ENCODE measurements at regions not wholly inside any gene's neighbourhood (a gene's known extent, or its start where the extent isn't known, plus 50 kb on each side); places are given as distances from the start of the nearest gene placed in this dataset.

- DNase-seq (ENCODE audit: low spot score): peak; percentile 37
Measured at GRCh38 chr21:41045534-41046268, 122.3 kb upstream of the BACE2 start.

DNA sequence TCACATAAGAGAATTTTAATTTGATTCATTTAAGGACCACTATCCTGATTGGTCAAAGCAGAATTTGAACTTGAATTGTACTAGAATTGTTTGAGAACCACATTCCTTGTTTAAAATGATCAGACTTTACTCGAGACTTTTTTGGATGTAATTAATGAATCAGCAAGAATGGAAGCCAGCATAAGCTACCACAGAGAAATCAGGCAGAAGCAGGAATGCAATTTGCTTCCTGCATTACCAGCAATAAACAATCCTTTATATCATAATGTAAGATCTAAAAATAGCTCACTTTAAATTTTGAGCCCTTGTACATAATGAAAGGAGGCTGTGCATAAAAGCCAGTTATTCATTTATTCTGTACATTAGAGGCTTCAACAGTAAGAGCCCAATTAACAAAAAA, 119.8 kb upstream of the BACE2 start:
- DNase-seq (ENCODE audit: low spot score): no peak

DNA sequence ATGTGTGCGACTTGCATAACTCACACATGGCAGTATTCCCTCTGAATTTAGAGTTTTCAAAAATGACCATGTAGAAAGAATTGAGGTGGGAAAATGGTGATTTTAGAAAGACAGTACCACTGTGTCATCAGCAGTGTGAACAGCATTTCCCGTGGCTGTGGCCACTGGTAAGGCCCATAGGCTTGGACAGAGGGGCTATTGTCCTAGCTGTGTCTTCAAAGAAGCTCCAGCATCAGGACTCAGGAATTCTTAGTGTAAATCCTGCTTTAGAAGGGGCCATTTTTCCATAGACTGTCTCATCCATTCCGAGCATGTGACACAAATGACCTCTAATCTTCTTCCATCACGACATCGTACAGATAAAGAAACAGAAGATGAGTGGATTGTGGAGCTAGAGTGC, 119.3 kb upstream of the BACE2 start:
- no peak for DNase-seq (ENCODE audit: low spot score)

GRCh38 chr21:41052820-41053555, 115.0 kb upstream of the BACE2 start:
- no peak for DNase-seq (ENCODE audit: low spot score)

DNA sequence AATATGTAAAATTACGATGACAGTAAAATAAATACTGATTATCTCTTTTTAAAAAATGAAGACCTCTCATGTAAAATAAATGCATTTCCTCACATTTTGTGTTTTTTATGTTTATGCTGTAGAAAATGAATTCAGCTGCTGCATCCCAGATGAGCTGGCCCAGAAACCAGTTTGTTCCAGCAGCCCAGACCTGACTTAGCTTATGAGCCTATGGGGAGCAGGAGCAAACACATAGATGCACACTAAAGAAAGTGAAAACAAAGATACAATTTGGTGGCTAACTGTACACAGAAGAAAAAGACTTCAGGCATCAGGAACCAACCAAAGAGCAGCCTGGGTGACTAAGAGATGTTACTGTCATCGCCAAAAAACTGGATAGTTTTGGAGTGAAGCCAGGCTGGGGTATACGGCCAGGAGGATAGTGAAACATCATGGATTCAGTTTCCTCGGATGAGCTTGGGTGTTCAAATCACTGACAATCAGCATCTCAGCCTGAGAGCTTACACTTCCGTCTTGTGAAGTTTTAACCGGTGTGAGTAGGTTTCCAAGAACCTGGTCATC, 113.9 kb upstream of the BACE2 start:
- DNase-seq (ENCODE audit: low spot score): no peak

DNA sequence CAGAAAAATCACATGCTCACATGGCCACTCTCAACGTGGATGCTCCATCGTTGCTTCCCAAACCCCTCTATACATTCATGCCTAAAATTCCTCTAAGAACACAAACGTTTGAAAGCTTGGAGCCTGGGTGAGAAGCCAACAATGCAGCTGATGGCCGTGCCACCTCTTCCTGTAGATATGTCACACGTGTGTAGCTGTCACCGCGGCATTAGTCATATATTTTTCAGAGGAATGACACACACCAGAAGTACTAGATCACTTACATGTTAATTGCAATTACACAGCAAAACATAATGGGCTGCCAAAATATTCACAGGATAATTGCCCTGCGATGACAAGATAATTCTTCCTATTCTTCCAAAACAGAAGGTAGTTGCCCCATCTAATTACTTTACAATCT, 112.7 kb upstream of the BACE2 start:
- DNase-seq (ENCODE audit: low spot score): no peak

DNA sequence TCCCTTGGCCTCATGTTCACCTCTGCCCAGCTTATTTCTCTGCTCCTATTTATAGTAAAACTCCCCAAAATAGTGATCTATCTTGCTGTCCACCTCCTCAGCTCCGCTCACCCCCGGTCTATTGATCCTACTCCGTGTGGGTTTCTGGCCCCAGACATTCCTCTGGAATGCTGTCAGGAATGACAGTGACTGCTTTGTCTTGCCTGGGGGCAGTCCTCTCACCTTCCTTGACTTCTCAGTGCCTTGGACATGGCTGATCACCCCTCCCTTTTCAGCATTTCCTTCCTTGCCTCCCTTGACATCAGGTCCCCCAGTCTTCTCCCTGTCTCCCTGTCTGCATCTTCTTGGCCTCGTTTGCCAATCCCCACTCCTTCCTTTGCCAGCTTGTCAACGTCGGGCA, 108.1 kb upstream of the BACE2 start:
- no peak for DNase-seq (ENCODE audit: low spot score)

- no peak for DNase-seq (ENCODE audit: low spot score)
Measured at GRCh38 chr21:41061701-41062100, 106.3 kb upstream of the BACE2 start.

- DNase-seq (ENCODE audit: low spot score): no peak
Measured at GRCh38 chr21:41064334-41064791, 103.6 kb upstream of the BACE2 start.

GRCh38 chr21:41064951-41065350, 103.0 kb upstream of the BACE2 start:
- no peak for DNase-seq (ENCODE audit: low spot score)

DNA sequence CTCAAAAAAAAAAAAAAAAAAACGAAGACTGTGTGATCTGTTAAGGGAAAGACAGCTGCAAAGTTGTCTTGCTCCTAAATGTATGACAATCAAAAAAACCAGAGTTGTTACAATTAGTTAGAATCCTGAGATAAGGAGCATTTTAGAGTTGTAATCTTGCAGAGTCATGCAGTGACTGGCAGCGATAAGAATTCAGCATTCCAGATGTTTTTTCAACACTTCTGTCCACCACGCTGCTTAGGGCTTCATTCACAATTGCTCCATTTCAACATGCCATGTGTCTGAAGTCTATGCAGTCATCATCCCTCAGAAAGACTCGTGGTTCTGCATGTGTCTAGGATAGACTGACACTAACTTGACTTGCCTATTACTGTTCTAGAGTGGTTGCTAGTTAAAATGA, 102.4 kb upstream of the BACE2 start:
- DNase-seq (ENCODE audit: low spot score): no peak

GRCh38 chr21:41066086-41066938, 101.6 kb upstream of the BACE2 start:
- no peak for DNase-seq (ENCODE audit: low spot score)

DNA sequence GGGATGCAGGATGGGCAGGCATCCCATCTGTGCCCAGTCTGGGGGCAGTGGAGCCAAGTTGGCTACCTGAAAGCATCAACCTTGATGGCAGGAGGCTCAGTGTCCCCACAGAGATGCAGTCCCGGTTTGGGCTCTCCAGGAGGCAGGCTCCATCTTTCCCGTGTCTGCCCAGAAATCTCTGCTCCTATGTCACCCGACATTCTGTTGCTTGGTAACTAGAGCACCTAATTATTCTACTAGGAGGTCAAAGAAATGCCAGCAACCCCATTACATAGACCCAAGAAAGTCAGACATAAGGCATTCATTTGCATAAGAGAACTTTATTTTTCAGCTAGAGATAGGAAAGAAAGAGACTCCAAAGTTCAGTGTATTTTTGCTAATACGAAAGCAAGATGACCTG, 100.3 kb upstream of the BACE2 start:
- no peak for DNase-seq (ENCODE audit: low spot score)

- no peak for DNase-seq (ENCODE audit: low spot score)
Measured at GRCh38 chr21:41068496-41068895, 99.5 kb upstream of the BACE2 start.

GRCh38 chr21:41068967-41069642, 98.9 kb upstream of the BACE2 start:
- DNase-seq (ENCODE audit: low spot score): peak; percentile 73

DNA sequence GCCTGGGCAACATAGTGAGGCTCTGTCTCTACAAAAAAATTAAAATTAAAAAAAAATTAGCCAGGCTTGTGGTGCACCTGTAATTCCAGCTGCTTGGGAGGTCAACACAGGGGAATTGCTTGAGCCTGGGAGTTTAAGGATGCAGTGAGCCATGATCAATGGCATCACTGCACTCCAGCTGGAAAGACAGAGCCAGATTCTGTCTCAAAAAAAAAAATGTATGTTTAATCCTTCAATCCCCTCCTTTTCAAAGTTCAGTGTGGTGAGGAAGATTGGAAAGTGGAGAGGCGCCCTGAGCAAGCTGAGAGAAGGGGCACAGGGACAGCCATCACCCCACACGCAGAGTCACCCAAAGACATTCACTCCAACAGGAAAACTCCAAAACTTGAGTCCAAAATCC, 97.7 kb upstream of the BACE2 start:
- no peak for DNase-seq (ENCODE audit: low spot score)

- DNase-seq (ENCODE audit: low spot score): no peak
Measured at GRCh38 chr21:41071258-41072171, 96.4 kb upstream of the BACE2 start.

DNA sequence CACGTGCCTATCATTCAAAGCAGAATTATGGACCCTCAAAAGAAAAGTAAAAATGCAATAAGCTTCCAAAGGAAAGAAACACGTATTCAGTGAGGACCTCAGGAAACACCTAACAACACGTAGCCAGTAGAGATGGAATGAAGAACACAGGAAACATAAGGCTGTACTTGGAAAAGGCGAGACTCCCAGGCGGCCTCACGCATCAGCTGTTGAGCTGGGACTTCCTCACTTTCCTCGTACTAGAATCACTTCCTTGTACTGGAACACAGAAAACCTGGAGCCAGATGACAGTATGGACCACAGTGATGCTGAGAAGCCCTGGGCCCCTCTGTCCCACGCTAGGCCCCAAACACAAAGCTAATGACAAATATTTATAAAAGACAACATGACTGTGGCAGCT, 94.4 kb upstream of the BACE2 start:
- no peak for DNase-seq (ENCODE audit: low spot score)

DNA sequence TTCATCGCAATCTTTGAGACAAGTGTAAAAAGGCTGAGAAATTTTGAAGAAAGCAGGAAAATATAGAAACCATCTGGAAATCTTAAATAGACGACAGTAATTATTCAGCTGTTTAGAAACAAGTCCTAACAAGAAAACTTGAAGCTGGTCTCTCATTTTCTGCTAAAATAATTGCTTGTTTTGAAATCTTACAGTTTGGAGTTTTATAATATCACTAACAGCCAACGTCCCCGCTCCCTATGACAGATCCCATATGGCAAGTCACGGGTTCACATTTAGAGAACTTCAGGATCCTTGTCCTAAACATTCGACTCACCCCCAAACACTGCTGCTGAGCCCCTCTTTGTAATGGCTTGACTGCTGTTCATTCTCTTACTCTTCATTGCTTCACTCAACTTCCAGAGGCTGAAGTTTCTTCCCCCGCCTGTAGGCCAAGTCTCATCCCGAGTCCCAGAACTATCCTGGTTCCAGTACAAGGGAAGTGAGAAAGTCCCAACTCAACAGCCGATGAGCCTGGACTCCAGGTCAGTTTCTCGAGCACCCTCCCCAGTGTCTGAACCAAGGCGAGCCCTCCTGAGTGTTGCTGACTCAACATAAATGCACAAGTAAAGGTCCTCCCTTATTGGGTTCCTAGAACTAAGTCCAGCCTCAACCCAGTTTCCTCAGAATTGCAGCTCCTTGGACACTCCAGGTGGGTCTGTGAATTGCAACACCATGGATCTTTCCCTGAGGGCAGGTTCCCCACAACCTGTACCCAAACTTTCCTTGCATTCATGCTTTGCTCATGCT, 93.4 kb upstream of the BACE2 start:
- no peak for DNase-seq (ENCODE audit: low spot score)

GRCh38 chr21:41075656-41076055, 92.3 kb upstream of the BACE2 start:
- DNase-seq (ENCODE audit: low spot score): no peak

Data from LoVo (cell line).